NCI-H2029 (cell line): ENCODE measurements at regions not wholly inside any gene's neighbourhood (a gene's known extent, or its start where the extent isn't known, plus 50 kb on each side); places are given as distances from the start of the nearest gene placed in this dataset.

Experiments used
- DNase-seq: peaks from one replicate; lab custom pipeline; 2025; lab: John Stamatoyannopoulos, UW

DNA sequence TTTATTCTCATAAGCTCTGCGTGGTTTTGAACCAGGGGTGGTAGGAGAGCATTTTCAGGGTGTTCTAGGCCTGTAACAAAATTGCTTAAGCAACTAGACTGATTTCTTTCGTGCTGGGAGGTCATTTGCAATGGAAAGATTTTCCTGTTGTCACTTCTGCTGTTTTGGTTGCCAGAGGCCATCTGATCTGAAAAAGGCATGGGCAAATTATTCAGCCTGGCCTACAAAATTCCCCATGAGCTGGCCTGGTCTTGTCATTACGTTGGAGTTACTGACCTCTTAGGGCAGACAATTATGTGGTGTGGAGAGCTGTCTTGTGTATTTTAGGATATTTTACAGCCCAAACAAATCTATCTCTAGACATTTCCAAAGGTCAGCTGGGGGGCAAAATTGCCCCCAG lies 444.4 kb upstream of the DAB1 start:
- no peak for DNase-seq

DNA sequence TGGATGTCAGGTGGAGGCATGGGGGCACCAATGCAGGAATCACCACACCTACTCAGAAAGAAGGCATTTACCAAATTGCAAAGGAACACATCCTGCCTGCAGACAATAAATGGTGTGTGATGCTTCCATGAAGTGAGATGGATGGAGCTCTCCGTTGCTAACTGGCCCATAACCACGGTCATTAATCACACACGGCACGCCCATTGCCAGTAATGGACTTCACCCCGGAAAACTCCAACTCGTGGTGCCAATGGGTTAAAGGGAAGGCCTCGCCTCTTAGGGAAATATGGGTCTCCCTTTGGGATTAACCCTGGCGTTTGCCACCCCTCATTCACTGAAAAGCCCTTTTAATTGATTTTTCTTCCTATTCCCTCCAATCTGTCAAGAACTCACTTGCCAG lies 443.1 kb upstream of the DAB1 start:
- DNase-seq, result no peak

DNA sequence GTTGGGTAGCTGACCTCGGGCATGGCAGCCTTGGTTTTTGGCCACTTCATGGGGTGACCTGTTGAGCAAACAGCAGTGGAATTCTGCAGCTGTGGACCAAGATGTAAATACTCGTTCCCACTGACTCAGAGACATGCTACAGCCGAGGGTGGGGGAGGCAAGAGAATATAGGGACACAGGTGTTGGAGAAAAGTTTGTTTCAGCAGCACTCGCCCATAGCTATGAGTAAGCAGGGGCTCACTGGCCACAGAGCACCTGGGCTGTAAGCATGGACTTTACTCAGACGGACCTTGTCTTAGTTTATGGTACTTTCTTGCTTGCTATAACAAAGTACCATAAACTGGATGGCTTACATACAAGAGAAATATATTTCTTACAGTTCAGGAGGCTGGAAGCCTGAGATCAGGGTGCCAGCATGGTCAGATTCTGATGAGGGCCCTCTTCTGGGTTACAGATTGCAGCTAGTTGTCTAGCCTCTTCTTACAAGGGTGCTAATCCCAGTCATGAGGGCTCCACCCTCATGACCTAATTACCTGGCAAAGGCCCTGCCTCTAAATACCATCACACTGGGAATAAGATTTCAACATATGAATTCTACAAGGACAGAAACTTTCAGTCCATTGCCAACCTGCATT lies 437.2 kb upstream of the DAB1 start:
- DNase-seq, result no peak

DNA sequence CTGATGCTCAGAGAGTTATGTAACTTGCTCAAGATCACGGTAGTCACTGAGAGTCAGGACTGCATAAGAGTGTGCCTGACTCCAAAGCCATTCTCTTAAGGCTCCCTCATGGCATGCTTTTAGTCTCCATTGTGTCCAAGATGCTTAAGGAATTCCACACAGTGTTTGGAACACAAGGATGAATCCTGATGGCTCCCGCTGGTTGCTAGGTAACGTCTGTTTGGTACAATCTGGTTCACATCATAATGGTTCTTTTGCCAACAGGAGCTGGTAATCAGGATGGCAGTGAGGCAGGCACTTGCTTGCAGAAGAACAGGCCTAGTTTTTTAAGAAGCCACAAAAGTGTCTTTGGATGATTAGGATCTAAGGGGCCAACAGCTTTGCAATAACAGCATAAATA lies 436.5 kb upstream of the DAB1 start:
- no peak for DNase-seq

DNA sequence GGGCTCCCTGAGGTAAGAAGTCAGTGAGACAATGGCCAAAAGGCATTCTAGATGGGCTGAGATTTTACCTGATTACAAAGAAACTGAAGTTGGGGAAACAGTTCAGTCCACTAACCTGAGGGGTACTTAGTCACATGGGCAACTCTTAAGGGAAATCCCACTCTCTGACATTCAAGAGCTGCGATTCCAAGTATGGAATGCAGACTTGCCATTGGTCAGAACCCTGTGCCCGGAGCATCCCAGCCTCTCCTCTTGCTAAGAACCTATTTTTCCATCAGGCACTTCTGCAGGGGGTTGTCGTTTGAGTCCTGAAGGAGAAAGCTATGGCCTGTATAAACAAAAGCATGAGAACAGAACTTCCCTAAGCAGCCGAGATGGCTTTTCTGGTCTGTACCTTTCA lies 434.9 kb upstream of the DAB1 start:
- no peak for DNase-seq

DNA sequence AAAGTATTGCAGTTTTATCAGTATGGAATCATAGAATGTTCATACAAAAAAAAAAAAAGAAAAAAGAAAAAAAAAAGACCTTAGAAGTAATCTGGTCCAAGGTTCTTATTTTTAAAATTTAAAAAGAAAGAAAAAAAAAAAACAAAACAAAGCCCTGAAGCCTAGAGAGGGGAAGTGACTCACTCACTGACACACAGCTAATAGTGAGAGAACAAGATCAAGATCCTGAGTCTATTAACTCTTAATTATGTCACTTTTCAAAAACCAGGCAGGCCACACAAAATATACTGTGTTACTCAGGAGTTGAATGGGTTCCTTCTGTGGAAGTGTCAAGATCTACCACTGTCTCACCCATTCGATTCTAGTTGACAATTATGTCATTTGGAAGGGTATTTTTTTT lies 433.9 kb upstream of the DAB1 start:
- DNase-seq, result no peak

DNA sequence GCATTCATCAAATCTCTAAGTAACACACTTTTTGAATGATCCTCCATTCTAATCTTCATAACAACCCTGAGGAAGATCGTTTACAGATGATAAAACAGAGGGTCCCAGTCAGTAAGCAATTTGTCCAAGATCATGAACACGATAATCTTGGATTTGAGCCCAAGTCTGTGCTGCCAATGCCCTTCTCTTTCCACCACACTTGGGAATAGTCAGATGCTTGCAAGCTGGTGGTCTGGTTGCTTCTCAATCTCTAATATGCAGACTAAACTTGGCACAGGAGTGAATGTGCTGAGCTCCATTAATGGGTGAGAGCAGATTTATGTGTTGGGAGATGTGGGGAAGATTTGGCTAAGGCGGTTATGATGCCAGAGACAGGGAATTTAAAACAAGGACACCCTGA lies 430.6 kb upstream of the DAB1 start:
- no peak for DNase-seq

DNA sequence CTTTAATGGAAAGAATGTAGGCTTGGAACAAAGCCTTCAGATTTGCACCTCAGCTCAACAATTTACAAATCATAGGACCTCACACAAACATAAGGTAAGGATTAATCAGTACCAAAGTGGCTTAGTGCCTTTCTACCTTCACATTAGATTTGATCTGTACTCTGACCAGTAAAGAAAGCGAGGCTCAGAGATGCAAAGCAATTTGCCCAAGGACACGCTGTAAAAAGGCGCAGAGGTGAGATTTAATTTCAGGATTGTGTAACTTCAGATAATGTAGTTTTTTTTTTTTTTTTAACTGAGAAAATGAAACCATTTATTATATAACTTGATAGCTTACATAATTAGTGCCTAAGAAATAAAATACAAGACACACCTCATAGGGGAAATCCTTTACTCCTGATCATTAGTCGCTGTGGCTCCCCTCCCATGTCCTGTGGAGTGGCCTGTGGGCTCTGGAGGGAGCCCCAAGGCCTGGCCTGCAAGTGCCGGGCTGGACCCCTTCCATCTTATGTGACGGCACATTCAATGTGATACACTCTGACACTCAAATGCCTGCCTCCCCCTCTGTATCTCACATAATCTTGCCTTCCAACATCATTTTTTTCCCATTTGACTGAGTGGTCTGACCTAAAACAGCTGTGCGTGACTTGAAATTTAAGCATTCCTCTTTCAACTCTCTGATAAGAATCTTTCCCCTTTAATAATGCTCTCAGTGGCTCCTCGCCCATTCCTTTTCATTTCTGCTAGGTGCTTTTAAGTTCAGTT lies 426.5 kb upstream of the DAB1 start:
- DNase-seq, result no peak

DNA sequence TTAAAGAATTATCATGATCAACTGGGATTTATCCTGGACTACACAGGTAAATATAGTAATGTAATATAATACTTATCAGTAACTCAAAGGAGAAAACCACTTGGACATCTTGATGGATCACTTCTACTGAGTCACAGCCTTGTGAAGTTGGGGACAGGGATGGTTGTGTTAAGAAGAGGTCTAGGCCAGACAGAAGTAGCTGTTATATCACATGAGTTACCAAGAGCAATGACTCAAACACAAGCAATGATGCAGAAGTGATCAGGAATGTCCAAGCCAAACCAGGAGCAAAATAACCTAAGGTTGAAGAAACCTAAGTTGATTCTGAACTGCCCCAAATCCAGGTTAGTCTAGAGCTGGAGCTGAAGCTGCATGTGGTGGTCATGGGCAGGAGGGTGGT lies 424.5 kb upstream of the DAB1 start:
- DNase-seq, result no peak

DNA sequence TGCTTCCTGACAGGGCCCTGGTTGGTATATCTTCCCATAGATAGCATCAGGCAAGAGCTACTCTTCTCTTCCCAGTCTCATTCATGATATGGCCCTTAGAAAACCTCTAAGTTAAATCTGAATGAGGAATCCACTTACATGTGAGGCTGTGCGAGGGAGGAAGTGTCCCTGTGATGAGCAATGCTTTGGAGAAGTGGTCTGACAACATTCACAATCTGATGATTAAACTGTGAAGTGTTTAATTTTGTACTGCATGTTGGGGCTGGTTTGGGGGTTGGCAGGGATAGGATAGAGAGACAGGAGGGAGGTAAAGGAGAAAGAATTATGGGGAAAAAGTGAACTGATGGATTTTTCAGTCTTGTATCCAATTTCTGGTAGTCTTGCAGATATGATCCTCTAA lies 421.2 kb upstream of the DAB1 start:
- DNase-seq, result peak; percentile 43

DNA sequence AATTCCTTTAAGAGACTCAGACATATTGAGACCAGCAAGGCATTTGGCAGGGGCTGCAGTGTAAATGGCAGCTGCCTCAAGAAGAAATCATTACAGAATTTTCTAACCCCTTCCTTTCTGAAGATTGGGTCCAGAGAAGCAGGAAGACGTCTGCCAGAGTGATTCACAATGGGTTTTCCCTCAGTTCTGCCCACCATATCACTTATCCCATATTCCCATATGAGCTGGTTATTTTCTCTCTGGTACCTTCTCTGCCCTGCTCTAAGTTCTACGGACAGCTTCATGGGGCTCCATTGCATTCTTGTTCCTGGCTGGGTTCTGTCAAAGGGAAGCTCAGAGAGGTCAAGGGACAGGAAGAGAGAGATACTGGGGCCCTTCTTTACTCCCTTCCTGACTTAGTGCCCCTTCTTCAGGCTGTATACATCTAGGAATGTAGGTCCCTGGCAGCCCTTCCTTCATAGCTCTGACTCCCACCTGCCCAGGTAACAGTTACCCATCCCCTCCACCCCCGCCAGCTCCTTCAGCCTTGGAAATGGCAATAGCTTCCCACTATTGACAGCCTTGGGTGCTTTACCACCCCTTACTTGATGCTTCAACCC lies 420.6 kb upstream of the DAB1 start:
- no peak for DNase-seq

DNA sequence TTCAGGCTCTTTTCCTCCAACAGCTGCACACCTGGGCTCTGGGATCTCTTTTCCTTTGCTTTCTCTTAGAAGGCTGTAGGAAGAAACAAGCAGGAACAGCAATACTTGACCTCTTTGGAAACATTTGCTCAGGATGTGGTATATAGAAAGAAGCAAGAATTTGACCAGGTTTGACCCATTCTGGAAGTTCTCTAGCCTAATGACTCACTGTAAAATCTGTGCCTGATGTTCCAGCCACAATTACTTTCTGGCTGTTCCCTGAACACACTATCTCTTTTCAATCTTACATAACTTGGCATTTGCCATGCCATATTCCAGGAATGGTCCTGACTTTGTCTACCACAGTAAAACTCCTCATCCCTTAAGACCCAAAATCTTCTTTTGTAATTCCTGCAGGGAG lies 419.9 kb upstream of the DAB1 start:
- no peak for DNase-seq

DNA sequence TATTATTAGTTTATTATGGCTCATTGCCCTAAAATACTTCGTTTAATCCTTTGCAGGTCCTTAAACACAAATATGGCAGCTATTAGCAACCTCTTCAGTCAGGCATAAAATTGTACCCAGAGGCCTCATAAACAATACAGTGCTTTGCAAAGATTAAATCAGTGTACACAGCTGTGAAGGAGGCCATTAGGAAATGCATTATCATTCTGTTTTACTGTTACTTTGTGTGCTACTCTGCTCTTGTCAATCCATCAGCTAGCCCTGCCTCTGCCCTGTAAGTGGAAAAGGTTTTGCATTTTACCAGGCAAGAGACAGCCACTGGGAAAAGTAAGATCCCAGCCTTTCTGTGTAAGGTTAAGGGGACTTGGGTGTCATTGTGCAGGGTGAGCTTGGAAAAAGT lies 415.7 kb upstream of the DAB1 start:
- no peak for DNase-seq

DNA sequence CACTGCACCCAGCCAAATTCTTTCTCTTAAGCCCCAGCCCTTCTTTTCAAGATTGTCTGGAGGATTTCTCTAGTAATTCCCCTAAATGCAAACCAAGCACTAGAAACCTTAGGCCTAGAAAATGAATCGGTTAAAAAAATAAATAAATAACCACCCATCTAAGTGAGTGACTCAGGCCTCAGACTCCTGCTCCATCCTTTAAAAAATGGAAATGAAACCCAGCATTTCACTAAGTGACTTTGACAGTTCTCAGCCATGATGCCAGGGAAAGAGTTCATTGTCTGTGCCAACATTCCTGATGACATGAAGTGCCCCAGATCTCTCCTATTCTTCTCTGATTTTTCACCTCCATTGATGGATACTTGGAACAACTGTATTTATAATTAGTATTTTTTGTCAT lies 415.2 kb upstream of the DAB1 start:
- no peak for DNase-seq

DNA sequence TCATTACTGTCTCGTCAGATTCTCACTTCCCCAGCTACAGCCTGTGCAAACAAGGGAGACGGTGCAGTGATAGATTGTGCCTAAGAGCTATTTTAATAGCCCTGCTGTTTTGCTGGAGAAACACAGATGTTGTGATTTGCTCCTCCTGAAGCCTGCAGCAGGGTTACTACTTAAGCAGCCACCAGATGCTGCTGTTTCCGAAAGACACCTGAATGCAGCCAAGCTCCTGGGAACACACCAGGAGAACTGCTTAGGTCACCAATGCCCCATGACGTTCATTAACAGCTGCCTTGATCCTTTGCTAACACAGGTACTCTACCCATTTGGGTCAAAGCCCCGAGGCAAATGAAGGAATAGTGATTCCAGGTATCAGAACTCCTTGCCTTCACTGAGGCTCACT lies 411.8 kb upstream of the DAB1 start:
- no peak for DNase-seq

DNA sequence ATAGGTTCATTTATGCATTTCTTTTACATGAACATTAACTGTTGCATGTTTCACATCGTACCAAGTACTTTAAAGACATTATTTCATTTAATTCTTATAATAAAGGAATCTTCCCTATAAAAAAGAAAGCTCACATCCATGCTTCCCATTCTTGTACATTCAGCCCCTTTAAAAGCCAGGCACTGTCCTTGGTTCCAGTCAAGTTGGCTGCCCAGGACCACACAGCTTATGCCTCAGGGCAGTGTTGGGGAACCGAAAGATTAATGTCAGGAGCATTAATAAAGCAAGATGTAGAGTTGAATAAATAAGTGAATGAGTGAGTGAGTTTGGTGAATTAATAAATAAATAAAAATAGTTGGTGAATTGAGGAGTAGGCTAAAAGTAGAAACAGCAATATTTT lies 409.4 kb upstream of the DAB1 start:
- DNase-seq, result no peak

DNA sequence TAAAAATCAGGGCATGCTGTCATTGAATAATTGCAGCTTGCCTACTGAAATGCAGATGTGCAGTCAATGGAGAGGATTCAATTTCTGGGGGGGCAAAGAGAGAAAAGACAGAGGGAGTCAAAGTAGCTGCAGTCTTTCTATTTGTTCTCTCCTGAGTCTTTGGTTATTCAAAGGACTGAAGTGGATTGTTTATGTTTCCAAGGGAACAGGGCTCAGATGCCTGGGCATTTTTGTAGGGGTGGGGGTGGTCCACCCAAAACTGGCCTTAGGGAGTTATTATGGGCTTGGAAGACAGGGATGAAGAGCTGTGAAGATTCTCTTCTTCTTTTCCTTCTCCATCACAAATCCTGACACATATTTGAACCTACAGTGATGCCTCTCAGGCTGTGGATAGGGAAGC lies 408.8 kb upstream of the DAB1 start:
- peak; percentile 30 for DNase-seq

DNA sequence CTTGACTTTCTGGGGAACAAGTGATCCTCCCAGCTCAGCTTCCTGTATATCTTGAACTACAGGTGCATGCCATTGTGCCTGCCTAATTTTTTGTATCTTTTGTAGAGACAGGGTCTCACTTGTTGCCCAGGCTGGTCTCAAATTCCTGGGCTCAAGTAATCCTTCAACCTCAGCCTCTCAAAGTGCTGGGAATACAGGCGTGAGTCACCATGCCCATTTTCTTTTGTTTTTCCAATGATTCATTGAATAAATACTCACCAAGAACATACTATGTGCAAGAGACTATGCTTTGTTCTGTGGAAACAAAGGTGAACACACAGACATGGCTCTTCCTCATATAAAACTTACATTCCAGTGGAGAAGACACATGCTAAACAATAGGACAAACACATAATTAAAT lies 407.8 kb upstream of the DAB1 start:
- DNase-seq, result peak; percentile 72

DNA sequence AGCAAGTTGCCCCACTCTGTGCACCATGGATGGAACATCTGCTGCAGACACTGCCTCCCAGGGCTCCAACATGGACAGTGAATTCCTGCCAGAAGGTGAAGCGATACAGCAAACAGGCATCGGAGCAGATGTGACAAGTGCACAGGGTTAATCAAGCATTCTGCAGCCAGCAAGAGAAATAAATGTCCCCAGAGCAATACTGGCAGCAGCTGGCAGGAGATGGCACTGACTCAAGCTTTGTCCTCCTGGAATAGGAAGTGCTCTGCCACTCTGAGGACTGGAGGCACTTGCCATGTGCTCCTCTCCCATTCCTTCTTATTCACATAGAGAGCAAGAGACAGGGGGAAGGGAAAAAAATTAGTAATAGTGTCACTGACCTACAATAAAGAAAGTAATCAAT lies 402.7 kb upstream of the DAB1 start:
- peak; percentile 86 for DNase-seq

DNA sequence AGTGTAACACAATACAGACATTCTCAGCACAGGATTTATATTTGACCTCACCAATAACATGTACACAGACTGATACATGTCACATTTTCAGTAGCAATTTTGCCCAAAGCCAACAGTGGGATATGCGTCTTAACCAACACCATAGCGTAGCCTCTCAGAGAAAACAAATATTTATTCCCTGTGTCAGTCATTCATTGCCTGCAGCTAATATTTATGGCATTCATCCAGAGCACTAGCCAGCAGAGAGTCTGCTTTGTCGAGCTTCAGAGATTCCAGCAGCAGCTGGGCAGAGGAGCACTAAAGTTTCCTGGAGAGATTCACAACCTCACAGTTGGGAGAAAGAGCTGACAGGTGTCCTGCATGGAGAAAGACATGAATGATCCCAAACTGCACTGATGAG lies 400.7 kb upstream of the DAB1 start:
- DNase-seq, result peak; percentile 86

DNA sequence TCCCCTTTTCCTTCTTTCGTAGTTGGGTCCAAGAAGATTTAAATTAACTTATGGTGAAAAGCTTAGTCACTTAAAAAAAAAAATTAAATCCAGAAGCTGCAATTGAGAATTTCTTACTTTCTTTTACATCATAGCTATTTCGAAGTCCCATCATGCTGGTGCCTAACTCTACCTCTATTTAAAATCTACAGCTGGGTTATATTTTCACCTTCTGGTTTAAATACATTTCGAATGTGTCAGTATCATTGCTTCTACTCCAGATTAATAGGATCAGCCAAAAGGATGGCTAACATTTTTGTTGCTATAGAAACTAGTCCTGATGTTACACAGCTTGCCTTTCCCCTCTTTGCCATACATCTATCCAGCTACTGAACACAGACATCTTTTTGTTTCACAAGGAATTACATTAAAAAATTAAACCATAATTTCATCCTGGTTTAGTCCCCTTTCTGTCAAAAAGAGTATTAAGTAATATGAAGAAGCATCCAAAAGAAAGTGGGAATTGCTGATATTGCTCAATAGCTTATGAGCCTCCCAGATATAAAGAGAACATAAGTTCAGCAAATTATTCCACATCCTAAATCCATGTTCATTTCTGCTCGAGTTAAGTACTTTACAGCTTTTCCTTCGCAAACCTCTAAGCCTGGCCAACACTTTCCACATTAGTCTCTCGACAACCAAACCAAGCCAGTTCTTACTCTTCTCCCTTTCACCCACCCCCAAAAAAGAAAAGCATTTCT lies 396.7 kb upstream of the DAB1 start:
- DNase-seq, result no peak

DNA sequence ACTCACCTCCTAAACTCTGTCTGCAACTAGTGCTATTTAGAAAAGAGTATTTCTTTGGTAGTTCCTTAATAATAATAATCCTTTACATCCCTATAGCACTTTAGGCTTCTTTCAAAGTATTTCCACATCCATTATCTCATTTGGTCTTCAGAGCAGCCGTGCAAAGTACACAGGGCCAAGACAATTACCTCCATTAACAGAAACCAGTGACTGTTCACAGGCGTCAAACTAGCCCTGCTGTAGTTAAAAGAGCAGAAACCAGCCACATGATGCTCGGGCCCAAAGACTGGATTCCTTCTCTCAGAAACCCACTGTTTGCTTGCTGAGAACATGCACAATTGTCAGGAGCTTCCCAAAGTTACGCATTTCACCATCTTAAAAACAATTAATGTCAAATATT lies 396.0 kb upstream of the DAB1 start:
- DNase-seq, result no peak

DNA sequence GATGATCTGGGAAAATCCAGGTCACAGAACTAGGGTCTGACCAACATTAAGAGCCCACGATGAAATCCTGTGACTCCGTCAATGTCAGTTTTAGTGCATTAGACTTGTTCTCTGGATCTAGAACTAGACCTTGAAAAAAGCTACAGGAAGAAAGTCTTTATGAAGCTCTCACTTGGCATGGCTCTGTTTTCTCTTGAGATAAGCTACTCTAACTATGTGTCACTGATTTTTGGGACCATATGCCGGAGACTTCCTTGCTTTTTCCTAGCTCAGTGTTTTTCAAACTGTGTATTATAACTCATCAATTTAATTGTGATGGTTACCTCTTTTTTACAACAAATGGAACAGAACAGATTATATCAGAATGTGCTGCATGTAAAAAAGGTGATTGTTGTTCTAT lies 379.7 kb upstream of the DAB1 start:
- DNase-seq, result no peak
